ENCODE measurements at regions not wholly inside any gene's neighbourhood (a gene's known extent, or its start where the extent isn't known, plus 50 kb on each side); places are given as distances from the start of the nearest gene placed in this dataset.
A peak's percentile ranks its signal among the peaks of the same experiment; 100 is the strongest.
"Not testable (repeated sequence)": the region's sequence is repeated elsewhere in the genome, so short reads cannot be mapped to it uniquely, and the experiment has no call there.

GRCh38 chrX:39487969-39488330, 609.8 kb downstream of the BCOR start:
- no peaks in the 10 kb centered on the region for H3K36me3 ChIP-seq (ENCODE audit: insufficient read depth, low read length)
- no peaks in the 10 kb centered on the region for H3K9me2 ChIP-seq (replicated peaks; ENCODE audit: insufficient read depth, low read length)
- no peak overlapping the region for H3K27ac ChIP-seq (ENCODE audit: low read length)
- H4K20me1 ChIP-seq (ENCODE audit: insufficient read depth, low read depth, low read length), result no peaks in the 10 kb centered on the region
- no peak for DNase-seq
- H3K4me2 ChIP-seq (ENCODE audit: low read depth, low read length, poor library complexity, severe bottlenecking), result no peak overlapping the region
- no peak overlapping the region for H3K4me3 ChIP-seq (ENCODE audit: low read length)
- H3K9ac ChIP-seq (ENCODE audit: low read length), result no peak overlapping the region
- no peaks in the 10 kb centered on the region for H3K79me2 ChIP-seq (ENCODE audit: low read length)
- H3K9me3 ChIP-seq (ENCODE audit: low read length), result no peaks in the 10 kb centered on the region
- H2AFZ ChIP-seq (ENCODE audit: low read length), result no peak overlapping the region
- H3K4me1 ChIP-seq (ENCODE audit: low read length), result peaks cover 4% of the 10 kb centered on the region
- no peaks in the 10 kb centered on the region for H3K27me3 ChIP-seq (ENCODE audit: low read length)

DNA sequence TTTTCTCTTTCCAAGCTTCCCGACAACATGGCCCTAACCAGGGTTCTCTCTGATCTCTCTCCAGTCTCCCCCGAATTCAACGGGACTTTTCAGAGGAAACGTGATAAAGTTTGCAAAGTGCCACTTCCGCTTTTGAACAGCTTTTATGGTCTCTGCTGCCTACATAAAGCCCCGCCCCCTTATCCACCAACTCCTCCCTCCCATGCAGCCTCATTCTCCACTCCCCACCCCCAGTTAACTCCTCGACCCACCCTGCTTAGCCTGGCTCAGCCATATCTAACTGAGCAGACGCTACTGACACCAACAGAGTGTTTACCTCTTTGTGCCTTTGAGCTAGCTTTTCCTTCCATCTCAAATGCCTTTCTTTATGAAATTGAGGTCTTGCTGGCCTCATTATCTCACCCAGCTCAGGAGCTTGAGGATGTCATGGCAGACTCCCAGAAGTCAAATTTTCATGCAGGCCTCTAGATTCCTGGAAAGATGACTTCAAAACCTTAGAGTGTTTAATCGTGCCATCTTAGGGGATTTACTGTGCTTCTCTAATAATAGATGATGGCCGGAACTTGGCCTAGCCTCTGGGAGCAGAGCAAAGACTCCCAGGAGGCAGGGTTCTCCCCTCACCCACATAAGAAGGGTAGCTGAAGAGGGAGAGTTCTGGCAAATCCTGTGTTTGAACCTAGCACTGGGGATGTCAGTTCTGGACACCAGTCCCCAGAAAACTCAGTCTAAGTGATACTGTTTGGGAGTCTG, 606.0 kb downstream of the BCOR start:
- no peaks in the 10 kb centered on the region for H3K36me3 ChIP-seq (ENCODE audit: insufficient read depth, low read length)
- no peaks in the 10 kb centered on the region for H4K20me1 ChIP-seq (ENCODE audit: insufficient read depth, low read depth, low read length)
- no peaks in the 10 kb centered on the region for H3K9me2 ChIP-seq (replicated peaks; ENCODE audit: insufficient read depth, low read length)
- H3K79me2 ChIP-seq (ENCODE audit: low read length), result no peaks in the 10 kb centered on the region
- DNase-seq, result peak; percentile 77
- H3K27me3 ChIP-seq (ENCODE audit: low read length), result no peaks in the 10 kb centered on the region
- H2AFZ ChIP-seq (ENCODE audit: low read length), result no peak overlapping the region
- no peak overlapping the region for H3K9ac ChIP-seq (ENCODE audit: low read length)
- H3K4me3 ChIP-seq (ENCODE audit: low read length), result no peak overlapping the region
- no peak overlapping the region for H3K4me2 ChIP-seq (ENCODE audit: low read depth, low read length, poor library complexity, severe bottlenecking)
- peaks cover 4% of the 10 kb centered on the region for H3K4me1 ChIP-seq (ENCODE audit: low read length)
- no peaks in the 10 kb centered on the region for H3K9me3 ChIP-seq (ENCODE audit: low read length)
- H3K27ac ChIP-seq (ENCODE audit: low read length), result no peak overlapping the region

DNA sequence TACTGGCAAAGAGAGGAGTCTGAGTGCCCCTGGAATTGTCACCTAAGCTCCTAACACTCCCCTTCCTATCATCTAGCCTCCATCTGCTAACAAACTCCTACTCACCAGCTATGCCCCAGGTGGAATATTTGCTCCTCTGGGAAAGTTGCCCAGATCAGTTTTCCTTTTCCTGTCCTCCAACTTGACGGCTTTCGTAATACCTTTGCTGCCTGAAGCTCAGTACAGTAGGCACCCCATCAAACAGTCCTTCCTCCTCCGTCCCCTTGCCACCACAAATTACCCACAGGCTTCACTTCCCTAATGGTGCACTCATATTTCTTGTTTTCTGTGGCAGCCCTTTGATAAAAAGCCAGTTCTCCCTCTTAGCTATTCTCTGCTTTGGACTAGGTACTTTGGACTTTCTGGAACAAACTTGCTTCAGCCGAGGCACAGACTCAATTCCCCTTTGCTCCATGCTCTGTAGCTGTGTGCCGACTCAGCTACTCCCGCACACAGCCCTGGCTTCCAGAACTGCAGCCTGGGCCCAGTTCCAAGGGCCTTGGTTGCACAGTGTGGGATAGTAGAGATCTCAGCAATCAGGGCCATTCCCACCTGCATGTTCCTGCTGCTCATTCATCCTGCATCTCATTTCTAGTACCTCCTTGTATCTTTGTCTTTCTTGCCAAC, 605.1 kb downstream of the BCOR start:
- no peaks in the 10 kb centered on the region for H4K20me1 ChIP-seq (ENCODE audit: insufficient read depth, low read depth, low read length)
- no peaks in the 10 kb centered on the region for H3K9me2 ChIP-seq (replicated peaks; ENCODE audit: insufficient read depth, low read length)
- H3K27me3 ChIP-seq (ENCODE audit: low read length), result no peaks in the 10 kb centered on the region
- H3K36me3 ChIP-seq (ENCODE audit: insufficient read depth, low read length), result no peaks in the 10 kb centered on the region
- H3K9ac ChIP-seq (ENCODE audit: low read length), result no peak overlapping the region
- H3K4me1 ChIP-seq (ENCODE audit: low read length), result peaks cover 4% of the 10 kb centered on the region
- no peak overlapping the region for H3K27ac ChIP-seq (ENCODE audit: low read length)
- no peak overlapping the region for H2AFZ ChIP-seq (ENCODE audit: low read length)
- no peaks in the 10 kb centered on the region for H3K79me2 ChIP-seq (ENCODE audit: low read length)
- H3K4me3 ChIP-seq (ENCODE audit: low read length), result no peak overlapping the region
- H3K4me2 ChIP-seq (ENCODE audit: low read depth, low read length, poor library complexity, severe bottlenecking), result no peak overlapping the region
- no peaks in the 10 kb centered on the region for H3K9me3 ChIP-seq (ENCODE audit: low read length)
- DNase-seq, result no peak

DNA sequence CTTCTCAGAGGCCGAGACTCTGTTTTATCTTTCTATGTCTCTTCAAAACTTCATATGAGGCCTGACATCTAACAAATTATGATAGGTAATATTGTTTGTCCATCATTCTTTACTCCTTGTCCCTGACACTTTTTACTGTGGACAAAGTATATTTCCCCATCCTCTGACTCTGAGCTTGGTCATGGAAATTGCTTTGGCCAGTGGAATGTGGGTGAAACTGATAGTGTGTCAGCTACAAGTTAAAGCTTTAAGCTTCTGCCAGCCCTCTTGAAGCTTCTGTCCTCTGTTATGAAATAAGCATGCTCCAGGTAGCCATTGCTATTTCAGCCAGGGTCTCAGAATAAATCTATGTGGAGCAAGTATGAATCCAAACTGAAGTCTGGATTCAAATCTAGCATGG, 604.6 kb downstream of the BCOR start:
- Histone ChIP-seq H3K9ac (ENCODE audit: low read length) (no peak overlapping the region), H3K79me2 (ENCODE audit: low read length) (no peaks in the 10 kb centered on the region), H3K4me2 (ENCODE audit: low read depth, low read length, poor library complexity, severe bottlenecking) (no peak overlapping the region), H2AFZ (ENCODE audit: low read length) (no peak overlapping the region), H3K27ac (ENCODE audit: low read length) (no peak overlapping the region), H4K20me1 (ENCODE audit: insufficient read depth, low read depth, low read length) (no peaks in the 10 kb centered on the region), H3K4me3 (ENCODE audit: low read length) (no peak overlapping the region), H3K36me3 (ENCODE audit: insufficient read depth, low read length) (no peaks in the 10 kb centered on the region), H3K27me3 (ENCODE audit: low read length) (no peaks in the 10 kb centered on the region), H3K4me1 (ENCODE audit: low read length) (peaks cover 4% of the 10 kb centered on the region), H3K9me3 (ENCODE audit: low read length) (no peaks in the 10 kb centered on the region), H3K9me2 (replicated peaks; ENCODE audit: insufficient read depth, low read length) (no peaks in the 10 kb centered on the region)
- DNase-seq, result no peak

DNA sequence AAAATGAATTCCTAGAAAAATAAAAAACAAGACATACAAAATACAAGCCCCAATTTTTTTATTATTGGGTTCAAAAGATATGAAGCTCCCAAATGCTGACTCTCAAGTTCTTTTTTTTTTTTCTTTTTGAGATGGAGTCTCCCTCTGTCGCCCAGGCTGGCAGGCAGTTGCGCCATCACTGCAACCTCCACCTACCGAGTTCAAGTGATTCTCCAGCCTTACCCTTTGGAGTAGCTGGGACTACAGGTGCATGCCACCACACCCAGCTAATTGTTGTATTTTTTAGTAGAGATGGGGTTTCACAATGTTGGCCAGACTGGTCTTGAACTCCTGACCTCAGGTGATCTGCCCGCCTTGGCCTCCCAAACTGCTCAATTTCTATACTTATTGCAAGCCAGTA, 600.6 kb downstream of the BCOR start:
- not testable (repeated sequence) for H2AFZ ChIP-seq (ENCODE audit: low read length); H3K27ac ChIP-seq (ENCODE audit: low read length); H3K79me2 ChIP-seq (ENCODE audit: low read length); H3K4me1 ChIP-seq (ENCODE audit: low read length); H3K9me3 ChIP-seq (ENCODE audit: low read length); H3K4me2 ChIP-seq (ENCODE audit: low read depth, low read length, poor library complexity, severe bottlenecking); H3K9me2 ChIP-seq (replicated peaks; ENCODE audit: insufficient read depth, low read length); H3K4me3 ChIP-seq (ENCODE audit: low read length); H4K20me1 ChIP-seq (ENCODE audit: insufficient read depth, low read depth, low read length); DNase-seq; H3K9ac ChIP-seq (ENCODE audit: low read length); H3K27me3 ChIP-seq (ENCODE audit: low read length); H3K36me3 ChIP-seq (ENCODE audit: insufficient read depth, low read length)

DNA sequence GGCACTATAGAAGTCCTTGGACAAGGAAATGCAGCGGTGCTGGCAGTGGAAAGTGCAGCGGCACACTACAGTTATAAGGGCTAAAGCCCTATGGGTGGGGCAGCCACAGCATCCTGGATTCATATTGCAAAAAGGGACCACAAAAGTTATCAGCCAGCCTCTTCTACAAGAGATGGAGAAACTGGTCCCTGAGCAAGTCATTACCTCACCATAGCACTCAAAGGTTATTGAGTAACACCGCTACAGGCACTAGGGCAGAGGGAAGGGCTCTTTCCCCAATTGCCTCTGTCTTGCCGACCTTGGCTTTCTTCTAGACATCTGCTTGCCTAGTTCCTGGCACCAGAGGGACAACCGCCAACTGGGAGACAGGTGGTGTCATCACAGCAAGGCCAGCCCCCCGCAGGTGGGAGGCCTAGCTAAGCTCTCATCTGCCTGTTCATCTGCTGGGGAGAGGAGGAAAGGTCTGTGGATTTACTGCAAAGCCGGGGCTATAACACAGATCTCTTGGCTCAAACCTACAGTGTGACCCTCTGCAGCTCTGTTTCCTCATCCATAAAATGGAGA, 600.0 kb downstream of the BCOR start:
- H2AFZ ChIP-seq (ENCODE audit: low read length), result no peak overlapping the region
- no peaks in the 10 kb centered on the region for H3K79me2 ChIP-seq (ENCODE audit: low read length)
- H3K27me3 ChIP-seq (ENCODE audit: low read length), result no peaks in the 10 kb centered on the region
- no peaks in the 10 kb centered on the region for H4K20me1 ChIP-seq (ENCODE audit: insufficient read depth, low read depth, low read length)
- no peaks in the 10 kb centered on the region for H3K9me3 ChIP-seq (ENCODE audit: low read length)
- no peaks in the 10 kb centered on the region for H3K36me3 ChIP-seq (ENCODE audit: insufficient read depth, low read length)
- H3K27ac ChIP-seq (ENCODE audit: low read length), result no peak overlapping the region
- no peak for DNase-seq
- no peaks in the 10 kb centered on the region for H3K4me1 ChIP-seq (ENCODE audit: low read length)
- H3K4me2 ChIP-seq (ENCODE audit: low read depth, low read length, poor library complexity, severe bottlenecking), result no peak overlapping the region
- H3K9ac ChIP-seq (ENCODE audit: low read length), result no peak overlapping the region
- H3K4me3 ChIP-seq (ENCODE audit: low read length), result no peak overlapping the region
- no peaks in the 10 kb centered on the region for H3K9me2 ChIP-seq (replicated peaks; ENCODE audit: insufficient read depth, low read length)

DNA sequence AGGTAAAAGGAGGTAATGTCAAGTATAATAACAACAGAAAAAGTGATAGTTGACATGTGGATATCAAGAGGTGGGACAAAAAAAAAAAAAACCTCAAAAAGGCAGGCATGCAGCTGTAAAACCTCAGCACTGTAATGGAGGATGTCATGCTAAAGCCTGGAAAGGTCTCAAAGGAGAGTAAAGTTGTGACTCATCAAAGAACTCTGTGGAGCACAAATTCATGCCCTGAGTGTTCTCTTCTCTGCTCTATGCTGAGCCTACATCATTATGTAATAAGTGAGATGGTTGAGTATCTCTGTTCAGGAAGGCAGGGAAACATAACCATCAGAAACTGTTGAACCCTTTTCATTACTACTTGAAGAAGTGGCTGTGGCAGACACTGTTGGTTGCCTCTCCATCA, 597.8 kb downstream of the BCOR start:
- no peak overlapping the region for H2AFZ ChIP-seq (ENCODE audit: low read length)
- H3K9me3 ChIP-seq (ENCODE audit: low read length), result no peaks in the 10 kb centered on the region
- H3K79me2 ChIP-seq (ENCODE audit: low read length), result no peaks in the 10 kb centered on the region
- no peak for DNase-seq
- H4K20me1 ChIP-seq (ENCODE audit: insufficient read depth, low read depth, low read length), result no peaks in the 10 kb centered on the region
- H3K4me1 ChIP-seq (ENCODE audit: low read length), result no peaks in the 10 kb centered on the region
- H3K27me3 ChIP-seq (ENCODE audit: low read length), result no peaks in the 10 kb centered on the region
- no peak overlapping the region for H3K27ac ChIP-seq (ENCODE audit: low read length)
- H3K4me2 ChIP-seq (ENCODE audit: low read depth, low read length, poor library complexity, severe bottlenecking), result no peak overlapping the region
- no peaks in the 10 kb centered on the region for H3K36me3 ChIP-seq (ENCODE audit: insufficient read depth, low read length)
- H3K9me2 ChIP-seq (replicated peaks; ENCODE audit: insufficient read depth, low read length), result no peaks in the 10 kb centered on the region
- H3K4me3 ChIP-seq (ENCODE audit: low read length), result no peak overlapping the region
- no peak overlapping the region for H3K9ac ChIP-seq (ENCODE audit: low read length)

DNA sequence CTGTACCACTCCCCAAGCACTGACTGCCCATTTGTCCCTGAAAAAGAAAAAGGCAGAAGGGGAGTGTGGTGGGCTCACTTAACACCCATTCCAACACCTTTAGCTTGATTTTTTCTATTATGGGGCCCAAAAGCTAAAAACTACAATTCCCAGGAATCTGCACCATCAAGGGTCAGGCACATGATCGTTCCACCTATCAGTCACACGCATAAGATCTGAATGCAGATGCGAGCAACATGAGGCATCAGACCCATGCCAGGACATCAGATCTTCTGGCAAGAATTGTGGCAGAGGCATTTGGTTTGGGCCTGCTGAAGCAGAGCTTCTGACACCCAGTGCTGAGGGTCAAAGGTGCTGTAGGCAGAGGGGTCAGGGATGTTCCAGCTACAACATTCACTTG, 595.9 kb downstream of the BCOR start:
- Histone ChIP-seq H3K4me1 (ENCODE audit: low read length) (no peaks in the 10 kb centered on the region), H3K27me3 (ENCODE audit: low read length) (no peaks in the 10 kb centered on the region), H3K27ac (ENCODE audit: low read length) (no peak overlapping the region), H3K9ac (ENCODE audit: low read length) (no peak overlapping the region), H2AFZ (ENCODE audit: low read length) (no peak overlapping the region), H3K4me2 (ENCODE audit: low read depth, low read length, poor library complexity, severe bottlenecking) (no peak overlapping the region), H3K79me2 (ENCODE audit: low read length) (no peaks in the 10 kb centered on the region), H3K36me3 (ENCODE audit: insufficient read depth, low read length) (no peaks in the 10 kb centered on the region), H3K9me3 (ENCODE audit: low read length) (no peaks in the 10 kb centered on the region), H4K20me1 (ENCODE audit: insufficient read depth, low read depth, low read length) (no peaks in the 10 kb centered on the region), H3K4me3 (ENCODE audit: low read length) (no peak overlapping the region), H3K9me2 (replicated peaks; ENCODE audit: insufficient read depth, low read length) (no peaks in the 10 kb centered on the region)
- DNase-seq, result no peak

Measured in Karpas-422 (cell line).